Erythroblast (primary cell): ENCODE measurements at regions not wholly inside any gene's neighbourhood (a gene's known extent, or its start where the extent isn't known, plus 50 kb on each side); places are given as distances from the start of the nearest gene placed in this dataset.
A peak's percentile ranks its signal among the peaks of the same experiment; 100 is the strongest.

Experiments used
- DNase-seq, 2 experiments: peaks; one replicate each; lab custom pipeline; 2025; lab: John Stamatoyannopoulos, UW
- GATA1 ChIP-seq: IDR thresholded peaks from 2 replicates; pipeline ENCODE4 v1.6.1; 2011; ENCODE audit warnings: low read depth, mild to moderate bottlenecking, control low read depth, low read length, moderate library complexity
- POLR2A ChIP-seq: IDR thresholded peaks from 2 replicates; pipeline ENCODE4 v1.6.1; 2011; ENCODE audit warnings: mild to moderate bottlenecking, low read length

- no peak for TF ChIP-seq POLR2A
- TF ChIP-seq GATA1 = no peak
- DNase-seq = no peak
Observed at GRCh38 chr4:20302336-20302735, 50.6 kb downstream of the SLIT2 start.

GRCh38 chr4:20305976-20306375 is 54.3 kb downstream of the SLIT2 start:
- no peak for DNase-seq
- TF ChIP-seq GATA1 (no peak), POLR2A (no peak)

- TF ChIP-seq GATA1 (no peak), POLR2A (no peak)
- DNase-seq = no peak
Observed at GRCh38 chr4:20311856-20312255, 60.2 kb downstream of the SLIT2 start.

- peak; percentile 2 to 16 for DNase-seq
- TF ChIP-seq GATA1 = no peak
- no peak for TF ChIP-seq POLR2A
Observed at GRCh38 chr4:20313237-20314030, 61.7 kb downstream of the SLIT2 start.

- no peak for TF ChIP-seq GATA1
- DNase-seq = no peak
Observed at GRCh38 chr4:20317424-20317985, 65.8 kb downstream of the SLIT2 start.

- DNase-seq = no peak
- TF ChIP-seq GATA1 (no peak), POLR2A (no peak)
Observed at GRCh38 chr4:20318001-20318908, 66.5 kb downstream of the SLIT2 start.

GRCh38 chr4:20318909-20319277 is 67.2 kb downstream of the SLIT2 start:
- no peak for TF ChIP-seq GATA1
- TF ChIP-seq POLR2A = no peak
- DNase-seq = no peak

GRCh38 chr4:20319825-20320612 is 68.3 kb downstream of the SLIT2 start:
- no peak for DNase-seq
- no peak for TF ChIP-seq POLR2A
- TF ChIP-seq GATA1 = no peak

GRCh38 chr4:20323991-20324390 is 72.3 kb downstream of the SLIT2 start:
- no peak for DNase-seq

GRCh38 chr4:20326460-20326859 is 74.8 kb downstream of the SLIT2 start:
- DNase-seq = no peak
- TF ChIP-seq POLR2A (no peak), GATA1 (no peak)

More at GRCh38 chr4:20323991-20324390, 72.3 kb downstream of the SLIT2 start:
- TF ChIP-seq POLR2A = no peak
- no peak for TF ChIP-seq GATA1

- TF ChIP-seq POLR2A (no peak), GATA1 (no peak)
- DNase-seq = no peak
Observed at GRCh38 chr4:20326977-20327376, 75.3 kb downstream of the SLIT2 start.

- no peak for TF ChIP-seq GATA1
- TF ChIP-seq POLR2A = no peak
- DNase-seq = no peak
Observed at GRCh38 chr4:20327808-20328207, 76.1 kb downstream of the SLIT2 start.

- DNase-seq = no peak
- no peak for TF ChIP-seq GATA1
- TF ChIP-seq POLR2A = no peak
Observed at GRCh38 chr4:20331642-20332041, 79.9 kb downstream of the SLIT2 start.
